HG03439 (cell line): ENCODE measurements at regions not wholly inside any gene's neighbourhood (a gene's known extent, or its start where the extent isn't known, plus 50 kb on each side); places are given as distances from the start of the nearest gene placed in this dataset.
"Not testable (repeated sequence)": the region's sequence is repeated elsewhere in the genome, so short reads cannot be mapped to it uniquely, and the experiment has no call there.

Experiments used
- ATAC-seq: cut with Tn5 transposase; IDR thresholded peaks from one replicate; pipeline ENCODE4 v1.9.1; 2021; ENCODE audit warnings: mild to moderate bottlenecking, moderate library complexity; ENCODE audit not compliant: unreplicated experiment

- ATAC-seq: no peak
Observed at GRCh38 chr1:239960366-239960765, 131.3 kb upstream of the FMN2 start.

- ATAC-seq: no peak
Observed at GRCh38 chr1:239963856-239964255, 127.8 kb upstream of the FMN2 start.

GRCh38 chr1:239976130-239976968, 115.3 kb upstream of the FMN2 start:
- peak; percentile 87 for ATAC-seq

- ATAC-seq: no peak
Observed at GRCh38 chr1:239977416-239977815, 114.3 kb upstream of the FMN2 start.

- no peak for ATAC-seq
Observed at GRCh38 chr1:239979456-239979855, 112.2 kb upstream of the FMN2 start.

- ATAC-seq: no peak
Observed at GRCh38 chr1:239982762-239983161, 108.9 kb upstream of the FMN2 start.

- no peak for ATAC-seq
Observed at GRCh38 chr1:239985044-239985443, 106.6 kb upstream of the FMN2 start.

GRCh38 chr1:239987103-239987745, 104.5 kb upstream of the FMN2 start:
- no peak for ATAC-seq

GRCh38 chr1:239989990-239990389, 101.7 kb upstream of the FMN2 start:
- ATAC-seq: no peak

- ATAC-seq: not testable (repeated sequence)
Observed at GRCh38 chr1:239992566-239992965, 99.1 kb upstream of the FMN2 start.

- ATAC-seq: no peak
Observed at GRCh38 chr1:239993366-239993765, 98.3 kb upstream of the FMN2 start.

GRCh38 chr1:239995281-239995680, 96.4 kb upstream of the FMN2 start:
- ATAC-seq: no peak

GRCh38 chr1:239997160-239997514, 94.5 kb upstream of the FMN2 start:
- no peak for ATAC-seq

GRCh38 chr1:239997515-239998311, 94.0 kb upstream of the FMN2 start:
- ATAC-seq: no peak

- ATAC-seq: no peak
Observed at GRCh38 chr1:239998312-239998649, 93.4 kb upstream of the FMN2 start.

- ATAC-seq: no peak
Observed at GRCh38 chr1:239999170-239999569, 92.5 kb upstream of the FMN2 start.

- no peak for ATAC-seq
Observed at GRCh38 chr1:240000634-240001033, 91.0 kb upstream of the FMN2 start.

GRCh38 chr1:240001177-240001740, 90.4 kb upstream of the FMN2 start:
- ATAC-seq: no peak

- no peak for ATAC-seq
Observed at GRCh38 chr1:240004086-240004749, 87.5 kb upstream of the FMN2 start.

- ATAC-seq: no peak
Observed at GRCh38 chr1:240005997-240006650, 85.6 kb upstream of the FMN2 start.
